K562 (cell line): ENCODE measurements at regions not wholly inside any gene's neighbourhood (a gene's known extent, or its start where the extent isn't known, plus 50 kb on each side); places are given as distances from the start of the nearest gene placed in this dataset.

Experiments used
- CTCF ChIP-seq, 3 experiments: IDR thresholded peaks in 2 of 3; conservative IDR thresholded peaks in 1 of 3; 2 replicates each; pipeline ENCODE4 v1.5.1; 2011 to 2012; ENCODE audit warnings: low read length in 3 of 3, mild to moderate bottlenecking in 3 of 3, control low read depth in 2 of 3, improper control_type of control experiment in 1 of 3, inconsistent platforms in 1 of 3, low read depth in 1 of 3, mixed read lengths in 1 of 3, moderate library complexity in 1 of 3; ENCODE audit not compliant: insufficient read depth in 2 of 3
- EHMT2 ChIP-seq: fragments of 450-650 bp; IDR thresholded peaks from 2 replicates; pipeline ENCODE4 v1.6.1; 2018; ENCODE audit warnings: antibody characterized with exemption
- JUND ChIP-seq, 2 experiments: IDR thresholded peaks; 2 replicates in 1 of 2; 3 replicates in 1 of 2; pipeline ENCODE4 v1.6.1; 2011; ENCODE audit warnings: borderline replicate concordance in 2 of 2, low read depth in 2 of 2, low read length in 2 of 2, improper control_type of control experiment in 1 of 2, missing biosample characterization in 1 of 2, missing genetic modification characterization in 1 of 2, missing genetic modification reagents in 1 of 2
- MAX ChIP-seq: sonication (generic); formaldehyde crosslinking; IDR thresholded peaks from 2 replicates; pipeline ENCODE4 v1.9.0; 2022; ENCODE audit warnings: mild to moderate bottlenecking, missing genetic modification reagents
- REST ChIP-seq, 2 experiments: fragments of 450-650 bp; formaldehyde crosslinking in 1 of 2; IDR thresholded peaks; 2 replicates each; pipeline versions ENCODE4 v1.4.0 to v1.6.1; 2014 to 2020; ENCODE audit warnings: mild to moderate bottlenecking in 2 of 2, borderline replicate concordance in 1 of 2, low read depth in 1 of 2
- SMC3 ChIP-seq: conservative IDR thresholded peaks from 2 replicates; pipeline ENCODE4 v1.6.1; 2011; ENCODE audit warnings: low read depth, low read length, improper control_type of control experiment; ENCODE audit not compliant: insufficient read depth
- SREBF2 ChIP-seq: sonication (generic); formaldehyde crosslinking; IDR thresholded peaks from 2 replicates; pipeline ENCODE4 v1.4.0; 2020; ENCODE audit warnings: mild to moderate bottlenecking, missing genetic modification reagents
- THAP7 ChIP-seq: fragments of 250-450 bp; sonication (Bioruptor Pico); IDR thresholded peaks from 2 replicates; pipeline ENCODE4 v1.5.0; 2021
- ZFX ChIP-seq: sonication (generic); formaldehyde crosslinking; IDR thresholded peaks from 2 replicates; pipeline ENCODE4 v1.8.0; 2022; ENCODE audit warnings: mild to moderate bottlenecking, missing genetic modification reagents, moderate library complexity
- ZNF592 ChIP-seq: fragments of 450-650 bp; IDR thresholded peaks from 2 replicates; pipeline ENCODE4 v1.6.1; 2017; ENCODE audit warnings: antibody characterized with exemption, mild to moderate bottlenecking

GRCh38 chr11:69950120-69950519 lies 128.0 kb upstream of the ANO1 start (continued):
- peak; percentile 87 for TF ChIP-seq REST (IDR thresholded peaks at IDR 0.05; ENCODE audit: borderline replicate concordance)
- TF ChIP-seq REST (CRISPR knock-in tag; IDR thresholded peaks at IDR 0.05; ENCODE audit: low read depth) = no peak
- TF ChIP-seq MAX (CRISPR knock-in tag) = 0 out of 2 replicates have a peak, but pooled peaks have one; percentile 16
- TF ChIP-seq SMC3 = peak; percentile 80
- TF ChIP-seq SREBF2 = no peak
- TF ChIP-seq EHMT2 = peak; percentile 87
- TF ChIP-seq CTCF (IDR thresholded peaks at IDR 0.05 in 2 of 3, conservative IDR thresholded peaks at IDR 0.05 in 1 of 3; ENCODE audit: insufficient read depth in 2 of 3, low read depth in 1 of 3, low read length in 3 of 3) = peak; percentile 97 to 99 (median 99)
- TF ChIP-seq JUND (IDR thresholded peaks at IDR 0.05; ENCODE audit: borderline replicate concordance, low read depth, low read length) = peak; percentile 36; the same call in 1 of the 2 replicates
- TF ChIP-seq JUND (tag; IDR thresholded peaks at IDR 0.05; ENCODE audit: borderline replicate concordance, low read depth, low read length) = no peak
- no peak for TF ChIP-seq THAP7 (CRISPR knock-in tag)
- TF ChIP-seq ZFX = 0 out of 2 replicates have a peak, but pooled peaks have one; percentile 25
- TF ChIP-seq ZNF592 = peak; percentile 18; the same call in 1 of the 2 replicates
